Fibroblast of lung (primary cell): ENCODE measurements at regions not wholly inside any gene's neighbourhood (a gene's known extent, or its start where the extent isn't known, plus 50 kb on each side); places are given as distances from the start of the nearest gene placed in this dataset.
A peak's percentile ranks its signal among the peaks of the same experiment; 100 is the strongest.

Experiments
- DNase-seq, 2 donors: peaks; one replicate each; pipeline versions ENCODE4 v3.0.0 to v3.0.0-alpha.2; 2010; ENCODE audit warnings: low read depth in 2 of 2
- H2AFZ ChIP-seq: 2 replicates; pipeline ENCODE4 v1.5.1; 2012; ENCODE audit warnings: low read length, control low read depth, inconsistent platforms
- H3K27ac ChIP-seq: 2 replicates; pipeline ENCODE4 v1.5.1; 2011; ENCODE audit warnings: low read length, control low read depth; ENCODE audit not compliant: insufficient read depth
- H3K27me3 ChIP-seq: 2 replicates; pipeline ENCODE4 v1.5.1; 2011; ENCODE audit warnings: mild to moderate bottlenecking, low read length; ENCODE audit not compliant: control insufficient read depth, insufficient read depth
- H3K36me3 ChIP-seq: 2 replicates; pipeline ENCODE4 v1.5.1; 2011; ENCODE audit warnings: low read length; ENCODE audit not compliant: control insufficient read depth, insufficient read depth
- H3K4me1 ChIP-seq: 2 replicates; pipeline ENCODE4 v1.5.1; 2011; ENCODE audit warnings: low read length; ENCODE audit not compliant: control insufficient read depth, insufficient read depth; ENCODE audit errors: extremely low read depth
- H3K4me2 ChIP-seq: 2 replicates; pipeline ENCODE4 v1.5.1; 2011; ENCODE audit warnings: low read length, control low read depth; ENCODE audit not compliant: insufficient read depth; ENCODE audit errors: extremely low read depth
- H3K4me3 ChIP-seq, 4 experiments: fragments of 200-600 bp in 1 of 4; sonication (generic) in 1 of 4; replicated peaks in 1 of 4; 2 replicates each; pipeline ENCODE4 v1.5.1; 2011 to 2016; ENCODE audit warnings: low read length in 4 of 4, low read depth in 3 of 4, mild to moderate bottlenecking in 3 of 4, control low read depth in 2 of 4, inconsistent platforms in 1 of 4, mixed read lengths in 1 of 4; ENCODE audit not compliant: insufficient read depth in 1 of 4; ENCODE audit errors: control extremely low read depth in 1 of 4
- H3K79me2 ChIP-seq: 2 replicates; pipeline ENCODE4 v1.5.1; 2012; ENCODE audit warnings: mild to moderate bottlenecking, low read length, inconsistent platforms; ENCODE audit not compliant: control insufficient read depth, insufficient read depth
- H3K9ac ChIP-seq: 2 replicates; pipeline ENCODE4 v1.5.1; 2011; ENCODE audit warnings: mild to moderate bottlenecking, low read length, control low read depth; ENCODE audit not compliant: insufficient read depth
- H3K9me3 ChIP-seq: 2 replicates; pipeline ENCODE4 v1.5.1; 2012; ENCODE audit warnings: low read depth, low read length; ENCODE audit not compliant: control insufficient read depth, insufficient read depth
- H4K20me1 ChIP-seq: 2 replicates; pipeline ENCODE4 v1.5.1; 2011; ENCODE audit warnings: low read length; ENCODE audit not compliant: control insufficient read depth, insufficient read depth; ENCODE audit errors: extremely low read depth
- CTCF ChIP-seq, 2 donors: IDR thresholded peaks in 1 of 2; conservative IDR thresholded peaks in 1 of 2; 1 replicate in 1 of 2; 2 replicates in 1 of 2; pipeline ENCODE4 v1.5.1; 2011 to 2012; ENCODE audit warnings: low read length in 2 of 2, control low read depth in 1 of 2, inconsistent platforms in 1 of 2, low read depth in 1 of 2, mild to moderate bottlenecking in 1 of 2
- EZH2 ChIP-seq: IDR thresholded peaks from 2 replicates; pipeline ENCODE4 v1.5.1; 2012; ENCODE audit warnings: low read length, control low read depth, mild to moderate bottlenecking; ENCODE audit errors: missing control alignments

GRCh38 chrX:26580021-26580420 is 364.1 kb downstream of the MAGEB5 start:
- Histone ChIP-seq H3K9me3 (no peaks in the 10 kb centered on the region), H3K27ac (no peak overlapping the region), H3K79me2 (no peaks in the 10 kb centered on the region), H3K4me1 (no peaks in the 10 kb centered on the region), H3K4me3 (no peak overlapping the region), H3K27me3 (no peaks in the 10 kb centered on the region), H3K36me3 (no peaks in the 10 kb centered on the region), H3K4me2 (no peak overlapping the region), H4K20me1 (no peaks in the 10 kb centered on the region), H2AFZ (no peak overlapping the region), H3K9ac (no peak overlapping the region)
- TF ChIP-seq CTCF (conservative IDR thresholded peaks at IDR 0.05 in 1 of 2, IDR thresholded peaks at IDR 0.05 in 1 of 2; ENCODE audit: low read depth in 1 of 2, low read length in 2 of 2) (no peak), EZH2 (no peak)
- DNase-seq: no peak

GRCh38 chrX:26574234-26574633 is 358.3 kb downstream of the MAGEB5 start:
- Histone ChIP-seq H3K4me1 (no peaks in the 10 kb centered on the region), H3K79me2 (no peaks in the 10 kb centered on the region), H3K9me3 (no peaks in the 10 kb centered on the region), H3K9ac (no peak overlapping the region), H2AFZ (no peak overlapping the region), H3K27me3 (no peaks in the 10 kb centered on the region), H3K27ac (no peak overlapping the region), H3K4me3 (no peak overlapping the region), H4K20me1 (no peaks in the 10 kb centered on the region), H3K36me3 (no peaks in the 10 kb centered on the region), H3K4me2 (no peak overlapping the region)
- TF ChIP-seq EZH2 (no peak), CTCF (conservative IDR thresholded peaks at IDR 0.05 in 1 of 2, IDR thresholded peaks at IDR 0.05 in 1 of 2; ENCODE audit: low read depth in 1 of 2, low read length in 2 of 2) (no peak)
- DNase-seq: peak in 1 of 2 donors; percentile 29

GRCh38 chrX:26562156-26562555 is 346.2 kb downstream of the MAGEB5 start:
- DNase-seq: no peak
- TF ChIP-seq EZH2 (no peak), CTCF (conservative IDR thresholded peaks at IDR 0.05 in 1 of 2, IDR thresholded peaks at IDR 0.05 in 1 of 2; ENCODE audit: low read depth in 1 of 2, low read length in 2 of 2) (no peak)
- Histone ChIP-seq H3K79me2 (no peaks in the 10 kb centered on the region), H3K36me3 (no peaks in the 10 kb centered on the region), H3K4me1 (no peaks in the 10 kb centered on the region), H4K20me1 (no peaks in the 10 kb centered on the region), H3K9me3 (no peaks in the 10 kb centered on the region), H3K9ac (no peak overlapping the region), H2AFZ (no peak overlapping the region), H3K27me3 (no peaks in the 10 kb centered on the region), H3K4me3 (no peak overlapping the region), H3K4me2 (no peak overlapping the region), H3K27ac (no peak overlapping the region)
